ENCODE measurements at regions not wholly inside any gene's neighbourhood (a gene's known extent, or its start where the extent isn't known, plus 50 kb on each side); places are given as distances from the start of the nearest gene placed in this dataset.

GRCh38 chrX:123093792-123094191 is 90.3 kb upstream of the GRIA3 start:
- Histone ChIP-seq H2AFZ (ENCODE audit: low read depth, low read length) (no peak overlapping the region), H3K4me3 (no peak overlapping the region), H3K9me1 (ENCODE audit: control insufficient read depth, insufficient read depth, low read length) (no peaks in the 10 kb centered on the region), H3K79me2 (ENCODE audit: control insufficient read depth, insufficient read depth, low read length) (no peaks in the 10 kb centered on the region), H3K9ac (ENCODE audit: insufficient read depth in 1 of 2, low read depth in 2 of 2, low read length in 2 of 2) (no peak overlapping the region), H3K4me2 (ENCODE audit: insufficient read depth, low read length) (no peak overlapping the region), H3K4me1 (replicated peaks in 1 of 2; ENCODE audit: control insufficient read depth in 2 of 2, insufficient read depth in 2 of 2, low read length in 2 of 2) (no peaks in the 10 kb centered on the region), H3K9me3 (replicated peaks; ENCODE audit: control insufficient read depth, insufficient read depth, low read depth, low read length) (no peaks in the 10 kb centered on the region), H3K36me3 (ENCODE audit: control insufficient read depth, insufficient read depth, low read length) (no peaks in the 10 kb centered on the region), H3K27ac (ENCODE audit: extremely low read depth, low read depth, low read length) (no peak overlapping the region), H4K20me1 (replicated peaks; ENCODE audit: control insufficient read depth, insufficient read depth, low read length) (no peaks in the 10 kb centered on the region), H3K27me3 (ENCODE audit: control insufficient read depth in 2 of 2, insufficient read depth in 2 of 2, low read length in 2 of 2) (no peaks in the 10 kb centered on the region)
- BruUV-seq (replicated peaks): no TSS peak
- CTCF ChIA-PET (ENCODE audit: low intra/inter-chr PET ratio): no interaction called here
- in situ Hi-C loops (cut with MboI) (no loop called here), intact Hi-C loops (cut with micrococcal nuclease) (no loop called here)
- DNase-seq (ENCODE audit: extremely low read depth in 1 of 4, low spot score in 3 of 4) (no peak), FAIRE-seq (no peak), ATAC-seq (no peak)
- POLR2A ChIA-PET: interaction anchor here (0.6 kb wide), 1 partner anchor 437 kb away, joined by 3 read pairs; no protein-coding TSS in a partner anchor
- WGBS (ENCODE audit: insufficient coverage, low coverage, missing lambda C conversion rate): 3% methylated on average over 2 of the region's 2 CpGs
- TF ChIP-seq ARID4B (CRISPR knock-in tag; IDR thresholded peaks at IDR 0.05) (no peak), ZNF644 (tag; IDR thresholded peaks at IDR 0.05; ENCODE audit: low read depth) (no peak), ZNF318 (IDR thresholded peaks at IDR 0.05; ENCODE audit: borderline replicate concordance in 1 of 2, low read depth in 1 of 2) (no peak), POLR2H (tag; IDR thresholded peaks at IDR 0.05; ENCODE audit: low read depth) (no peak), ZNF75A (CRISPR knock-in tag; IDR thresholded peaks at IDR 0.05) (no peak), TSHZ1 (CRISPR knock-in tag; IDR thresholded peaks at IDR 0.05) (no peak)

All from K562 (cell line).